ENCODE measurements at regions not wholly inside any gene's neighbourhood (a gene's known extent, or its start where the extent isn't known, plus 50 kb on each side); places are given as distances from the start of the nearest gene placed in this dataset.

DNA sequence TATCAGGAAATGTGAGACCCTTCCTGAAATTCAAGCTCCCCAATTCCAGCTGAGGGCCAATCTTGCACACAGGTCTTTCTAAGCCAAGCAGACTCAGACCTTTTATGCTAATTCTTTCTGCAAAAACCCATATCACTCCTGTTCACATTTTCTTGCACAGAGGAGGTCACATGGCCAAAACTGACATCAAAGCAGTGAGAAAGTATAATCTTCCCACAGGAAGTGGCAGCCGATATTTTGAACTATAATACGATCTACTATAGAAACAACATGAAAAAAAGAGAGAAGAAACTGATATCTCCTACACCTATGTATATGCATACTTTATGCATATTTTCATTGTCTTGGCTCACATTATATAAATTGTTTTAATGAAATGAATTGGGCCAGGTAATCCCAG is 132.9 kb upstream of the SSTR1 start:
- TF ChIP-seq CTCF (IDR thresholded peaks at IDR 0.05) (no peak), REST (IDR thresholded peaks at IDR 0.05; ENCODE audit: insufficient read depth in 1 of 2, low read depth in 2 of 2, low read length in 1 of 2) (no peak)
